Smooth muscle cell (in vitro differentiated cells): ENCODE measurements at regions not wholly inside any gene's neighbourhood (a gene's known extent, or its start where the extent isn't known, plus 50 kb on each side); places are given as distances from the start of the nearest gene placed in this dataset.

Experiments used
- DNase-seq: peaks from one replicate; lab custom pipeline; 2025; ENCODE audit not compliant: unreplicated experiment; lab: John Stamatoyannopoulos, UW
- H2AFZ ChIP-seq: fragments of 200-600 bp; sonication (generic); 2 replicates; pipeline ENCODE4 v1.6.0; 2016; ENCODE audit warnings: antibody characterized with exemption, low read depth, mild to moderate bottlenecking
- H3F3A ChIP-seq: fragments of 200-600 bp; sonication (generic); 2 replicates; pipeline ENCODE4 v1.6.0; 2017; ENCODE audit warnings: antibody characterized with exemption, low read depth
- H3K27ac ChIP-seq: fragments of 200-600 bp; sonication (generic); 2 replicates; pipeline ENCODE4 v1.5.1; 2016; ENCODE audit warnings: low read depth, mild to moderate bottlenecking
- H3K27me3 ChIP-seq: fragments of 200-600 bp; sonication (generic); 2 replicates; pipeline ENCODE4 v1.6.1; 2016; ENCODE audit warnings: low read depth, mild to moderate bottlenecking
- H3K36me3 ChIP-seq: fragments of 200-600 bp; sonication (generic); 2 replicates; pipeline ENCODE4 v1.5.1; 2016; ENCODE audit warnings: low read depth
- H3K4me1 ChIP-seq: fragments of 200-600 bp; sonication (generic); 2 replicates; pipeline ENCODE4 v1.5.1; 2016; ENCODE audit warnings: low read depth
- H3K4me2 ChIP-seq: fragments of 200-600 bp; sonication (generic); 2 replicates; pipeline ENCODE4 v1.6.0; 2016; ENCODE audit warnings: mild to moderate bottlenecking
- H3K4me3 ChIP-seq: fragments of 200-600 bp; sonication (generic); 2 replicates; pipeline ENCODE4 v1.5.1; 2016; ENCODE audit warnings: mild to moderate bottlenecking
- H3K79me2 ChIP-seq: fragments of 200-600 bp; sonication (generic); 2 replicates; pipeline ENCODE4 v1.6.0; 2016; ENCODE audit warnings: low read depth, mild to moderate bottlenecking
- H3K9ac ChIP-seq: fragments of 200-600 bp; sonication (generic); 2 replicates; pipeline ENCODE4 v1.6.0; 2016; ENCODE audit warnings: low read depth
- H3K9me3 ChIP-seq: fragments of 200-600 bp; sonication (generic); replicated peaks from 2 replicates; pipeline ENCODE4 v1.5.1; 2016; ENCODE audit warnings: low read depth
- H4K20me1 ChIP-seq: fragments of 200-600 bp; sonication (generic); 2 replicates; pipeline ENCODE4 v1.6.0; 2016; ENCODE audit warnings: low read depth
- CTCF ChIP-seq: fragments of 200-600 bp; sonication (generic); IDR thresholded peaks from 2 replicates; pipeline ENCODE4 v1.5.1; 2017; ENCODE audit warnings: borderline replicate concordance, mild to moderate bottlenecking, antibody characterized with exemption; ENCODE audit not compliant: insufficient read depth, poor library complexity, severe bottlenecking
- WGBS: methylation state at CpG from one replicate; pipeline ENCODE4 v1.1.7; 2016; ENCODE audit warnings: low lambda C conversion rate; 5-methylcytosine and 5-hydroxymethylcytosine counted together

- H3F3A ChIP-seq = no peaks in the 10 kb centered on the region
- peak overlapping the region; percentile 39 for H3K27ac ChIP-seq
- no peaks in the 10 kb centered on the region for H3K36me3 ChIP-seq
- H3K9ac ChIP-seq = no peak overlapping the region
- no peaks in the 10 kb centered on the region for H3K9me3 ChIP-seq
- no peaks in the 10 kb centered on the region for H4K20me1 ChIP-seq
- H2AFZ ChIP-seq = no peak overlapping the region
- no peaks in the 10 kb centered on the region for H3K27me3 ChIP-seq
- H3K4me1 ChIP-seq = no peaks in the 10 kb centered on the region
- no peak for TF ChIP-seq CTCF
- no peak overlapping the region for H3K4me2 ChIP-seq
- H3K4me3 ChIP-seq = no peak overlapping the region
- DNase-seq = no peak
- WGBS = 55% methylated on average over 8 of the region's 8 CpGs
- H3K79me2 ChIP-seq = no peaks in the 10 kb centered on the region
These were observed 814.2 kb upstream of the SLITRK5 start for GRCh38 chr13:86856991-86857390.

GRCh38 chr13:86858216-86858615 is 813.0 kb upstream of the SLITRK5 start:
- no peaks in the 10 kb centered on the region for H3F3A ChIP-seq
- H3K27ac ChIP-seq = no peak overlapping the region
- H4K20me1 ChIP-seq = no peaks in the 10 kb centered on the region
- no peak overlapping the region for H3K4me2 ChIP-seq
- no peak overlapping the region for H3K9ac ChIP-seq
- H2AFZ ChIP-seq = no peak overlapping the region
- no peak for DNase-seq
- H3K79me2 ChIP-seq = no peaks in the 10 kb centered on the region
- H3K27me3 ChIP-seq = no peaks in the 10 kb centered on the region
- no peak for TF ChIP-seq CTCF
- no peaks in the 10 kb centered on the region for H3K4me1 ChIP-seq
- no peaks in the 10 kb centered on the region for H3K36me3 ChIP-seq
- no peaks in the 10 kb centered on the region for H3K9me3 ChIP-seq
- no peak overlapping the region for H3K4me3 ChIP-seq

- Histone ChIP-seq H3K4me2 (no peak overlapping the region), H3K4me3 (no peak overlapping the region), H3K9ac (no peak overlapping the region), H3K27ac (no peak overlapping the region), H3F3A (no peaks in the 10 kb centered on the region), H2AFZ (no peak overlapping the region), H3K36me3 (no peaks in the 10 kb centered on the region), H3K4me1 (no peaks in the 10 kb centered on the region), H3K27me3 (no peaks in the 10 kb centered on the region), H3K79me2 (no peaks in the 10 kb centered on the region), H3K9me3 (no peaks in the 10 kb centered on the region), H4K20me1 (no peaks in the 10 kb centered on the region)
- no peak for DNase-seq
- TF ChIP-seq CTCF = no peak
These were observed 809.0 kb upstream of the SLITRK5 start for GRCh38 chr13:86862137-86862536.

- Histone ChIP-seq H3K4me1 (no peaks in the 10 kb centered on the region), H3K79me2 (no peaks in the 10 kb centered on the region), H3K27ac (no peak overlapping the region), H2AFZ (no peak overlapping the region), H3K9me3 (no peaks in the 10 kb centered on the region), H4K20me1 (no peaks in the 10 kb centered on the region), H3K4me2 (no peak overlapping the region), H3K36me3 (no peaks in the 10 kb centered on the region), H3K9ac (no peak overlapping the region), H3K4me3 (no peak overlapping the region), H3F3A (no peaks in the 10 kb centered on the region), H3K27me3 (no peaks in the 10 kb centered on the region)
- DNase-seq = no peak
- WGBS = 86% methylated on average over 3 of the region's 3 CpGs
- TF ChIP-seq CTCF = no peak
These were observed 806.8 kb upstream of the SLITRK5 start for GRCh38 chr13:86864376-86864775.
